Muscle of back (tissue), 3 donors: ENCODE measurements at regions not wholly inside any gene's neighbourhood (a gene's known extent, or its start where the extent isn't known, plus 50 kb on each side); places are given as distances from the start of the nearest gene placed in this dataset.
A peak's percentile ranks its signal among the peaks of the same experiment; 100 is the strongest.
"Not testable (repeated sequence)": the region's sequence is repeated elsewhere in the genome, so short reads cannot be mapped to it uniquely, and the experiment has no call there.

ENCODE experiments used
- DNase-seq, 3 donors: peaks; one replicate each; pipeline versions ENCODE4 v3.0.0 to v3.0.0-alpha.2; 2013

GRCh38 chr15:87538327-87538834 is 718.2 kb downstream of the NTRK3 start:
- DNase-seq, result no peak

- no peak for DNase-seq
Observed at GRCh38 chr15:87537295-87537694, 719.2 kb downstream of the NTRK3 start.

GRCh38 chr15:87533637-87534036 is 722.9 kb downstream of the NTRK3 start:
- not testable (repeated sequence) for DNase-seq

- DNase-seq, result peak in 1 of 3 donors; percentile 50
Observed at GRCh38 chr15:87528873-87529272, 727.7 kb downstream of the NTRK3 start.

GRCh38 chr15:87527875-87528274 is 728.7 kb downstream of the NTRK3 start:
- DNase-seq, result no peak

GRCh38 chr15:87527416-87527815 is 729.1 kb downstream of the NTRK3 start:
- no peak for DNase-seq

- no peak for DNase-seq
Observed at GRCh38 chr15:87523516-87523915, 733.0 kb downstream of the NTRK3 start.

GRCh38 chr15:87522997-87523396 is 733.5 kb downstream of the NTRK3 start:
- no peak for DNase-seq

- no peak for DNase-seq
Observed at GRCh38 chr15:87518957-87519356, 737.6 kb downstream of the NTRK3 start.

- no peak for DNase-seq
Observed at GRCh38 chr15:87508086-87508485, 748.5 kb downstream of the NTRK3 start.

- no peak for DNase-seq
Observed at GRCh38 chr15:87502173-87502572, 754.4 kb downstream of the NTRK3 start.

- no peak for DNase-seq
Observed at GRCh38 chr15:87500240-87500639, 756.3 kb downstream of the NTRK3 start.

GRCh38 chr15:87498560-87498959 is 758.0 kb downstream of the NTRK3 start:
- DNase-seq, result peak in 1 of 3 donors; percentile 11

GRCh38 chr15:87496795-87497194 is 759.7 kb downstream of the NTRK3 start:
- no peak for DNase-seq

GRCh38 chr15:87496109-87496508 is 760.4 kb downstream of the NTRK3 start:
- no peak for DNase-seq

GRCh38 chr15:87493803-87494202 is 762.7 kb downstream of the NTRK3 start:
- DNase-seq, result no peak

GRCh38 chr15:87492321-87492720 is 764.2 kb downstream of the NTRK3 start:
- DNase-seq, result no peak

GRCh38 chr15:87490666-87491065 is 765.9 kb downstream of the NTRK3 start:
- DNase-seq, result no peak

- no peak for DNase-seq
Observed at GRCh38 chr15:87489902-87490665, 766.5 kb downstream of the NTRK3 start.

- DNase-seq, result no peak
Observed at GRCh38 chr15:87489456-87489855, 767.1 kb downstream of the NTRK3 start.

- DNase-seq, result no peak
Observed at GRCh38 chr15:87487484-87487883, 769.1 kb downstream of the NTRK3 start.

- DNase-seq, result no peak
Observed at GRCh38 chr15:87483468-87483867, 773.1 kb downstream of the NTRK3 start.

GRCh38 chr15:87481126-87481525 is 775.4 kb downstream of the NTRK3 start:
- no peak for DNase-seq

- DNase-seq, result no peak
Observed at GRCh38 chr15:87478687-87479072, 777.9 kb downstream of the NTRK3 start.
